Right hindlimb (tissue), 1 donor: ENCODE measurements at regions not wholly inside any gene's neighbourhood (a gene's known extent, or its start where the extent isn't known, plus 50 kb on each side); places are given as distances from the start of the nearest gene placed in this dataset.
"Not testable (repeated sequence)": the region's sequence is repeated elsewhere in the genome, so short reads cannot be mapped to it uniquely, and the experiment has no call there.

ENCODE experiments used
- DNase-seq: peaks from one replicate; pipeline ENCODE4 v3.0.0-alpha.2; 2018

DNA sequence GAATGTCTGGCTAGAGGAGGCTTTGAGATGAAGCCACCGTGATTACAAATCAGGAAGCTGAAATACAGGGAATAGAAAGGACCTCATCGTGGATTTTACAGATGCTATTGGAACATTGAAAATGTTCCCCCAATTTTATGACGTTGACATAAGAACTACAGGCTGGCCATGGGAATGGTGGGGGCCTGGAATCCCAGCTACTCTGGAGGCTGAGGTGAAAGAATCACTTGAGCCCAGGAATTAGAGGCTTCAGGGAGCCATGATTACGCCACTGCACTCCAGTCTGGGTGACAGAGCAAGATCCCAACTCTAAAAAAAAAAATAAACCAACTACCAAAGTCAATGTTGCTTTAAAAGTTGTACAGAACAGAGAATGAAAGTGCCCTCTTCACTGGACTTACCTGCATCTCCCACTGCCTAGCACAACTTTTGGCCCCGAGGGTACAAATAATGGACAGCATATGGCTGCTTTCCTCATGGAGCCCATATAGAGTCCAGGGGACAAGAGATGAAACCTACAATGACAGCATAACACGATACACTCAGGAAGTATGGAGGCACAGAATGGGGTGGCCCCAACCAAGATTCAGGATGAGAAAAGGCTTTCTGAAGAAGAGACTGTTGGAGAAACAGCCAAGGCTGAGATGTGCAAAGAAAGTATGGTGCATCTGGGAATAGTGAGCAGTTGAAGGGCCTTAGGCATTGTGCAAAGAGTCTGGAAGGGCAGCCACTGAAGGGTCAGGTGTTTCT is 254.8 kb downstream of the MYCN start:
- DNase-seq = no peak

DNA sequence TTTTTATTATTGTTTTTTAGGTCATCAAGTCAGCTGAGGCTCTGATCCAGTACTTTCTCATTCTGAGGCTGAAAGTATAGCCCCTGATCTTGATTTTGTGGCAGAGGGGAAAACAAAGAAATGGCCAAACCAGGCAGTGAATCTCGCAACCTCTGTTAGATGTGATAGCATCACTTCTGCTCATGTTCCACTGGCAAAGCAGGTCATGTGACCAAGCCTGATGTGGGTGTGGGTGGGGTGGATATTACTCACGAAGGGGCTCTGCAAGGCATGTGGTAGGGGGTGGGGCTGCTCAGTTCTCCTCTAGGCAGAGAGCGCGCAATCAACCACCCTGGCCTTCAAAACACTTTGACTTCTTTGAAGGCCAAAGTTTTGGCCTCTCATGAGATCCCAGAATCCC is 254.2 kb downstream of the MYCN start:
- no peak for DNase-seq

- no peak for DNase-seq
These were observed 253.7 kb downstream of the MYCN start for GRCh38 chr2:16194096-16194390.

DNA sequence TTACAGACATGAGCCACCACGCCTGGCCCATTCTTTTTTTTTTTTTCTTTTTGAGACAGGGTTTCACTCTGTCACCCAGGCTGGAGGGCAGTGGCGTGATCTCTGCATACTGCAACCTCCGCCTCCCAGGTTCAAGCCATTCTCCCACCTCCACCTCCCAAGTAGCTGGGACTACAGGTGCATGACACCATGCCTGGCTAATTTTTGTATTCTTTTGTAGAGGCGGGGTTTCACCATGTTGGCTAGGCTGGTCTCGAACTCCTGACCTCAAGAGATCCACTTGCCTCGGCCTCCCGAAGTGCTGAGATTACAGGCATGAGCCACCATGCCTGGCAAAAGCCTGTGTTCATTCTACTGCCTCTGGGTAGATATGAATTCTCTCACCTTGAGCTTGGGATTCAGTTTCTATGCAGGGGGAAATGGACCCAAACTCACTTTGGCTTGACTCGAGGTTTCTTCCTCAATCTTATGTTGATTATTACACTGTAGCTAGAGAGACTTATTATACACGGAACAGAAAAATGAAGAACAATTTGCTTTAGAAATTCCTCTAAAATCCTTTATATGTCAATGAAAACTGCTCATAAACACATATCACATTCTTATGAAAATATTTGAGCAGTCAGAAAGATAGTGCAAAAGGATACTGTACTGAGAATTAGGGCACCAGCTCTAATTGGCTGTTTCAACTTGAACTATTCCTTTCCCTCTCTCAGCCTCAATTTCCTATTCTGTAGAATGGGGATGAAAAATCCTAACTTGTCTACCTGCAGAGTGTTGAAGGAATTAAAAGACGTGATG is 252.3 kb downstream of the MYCN start:
- DNase-seq = no peak

- DNase-seq = no peak
These were observed 251.3 kb downstream of the MYCN start for GRCh38 chr2:16191431-16192200.

DNA sequence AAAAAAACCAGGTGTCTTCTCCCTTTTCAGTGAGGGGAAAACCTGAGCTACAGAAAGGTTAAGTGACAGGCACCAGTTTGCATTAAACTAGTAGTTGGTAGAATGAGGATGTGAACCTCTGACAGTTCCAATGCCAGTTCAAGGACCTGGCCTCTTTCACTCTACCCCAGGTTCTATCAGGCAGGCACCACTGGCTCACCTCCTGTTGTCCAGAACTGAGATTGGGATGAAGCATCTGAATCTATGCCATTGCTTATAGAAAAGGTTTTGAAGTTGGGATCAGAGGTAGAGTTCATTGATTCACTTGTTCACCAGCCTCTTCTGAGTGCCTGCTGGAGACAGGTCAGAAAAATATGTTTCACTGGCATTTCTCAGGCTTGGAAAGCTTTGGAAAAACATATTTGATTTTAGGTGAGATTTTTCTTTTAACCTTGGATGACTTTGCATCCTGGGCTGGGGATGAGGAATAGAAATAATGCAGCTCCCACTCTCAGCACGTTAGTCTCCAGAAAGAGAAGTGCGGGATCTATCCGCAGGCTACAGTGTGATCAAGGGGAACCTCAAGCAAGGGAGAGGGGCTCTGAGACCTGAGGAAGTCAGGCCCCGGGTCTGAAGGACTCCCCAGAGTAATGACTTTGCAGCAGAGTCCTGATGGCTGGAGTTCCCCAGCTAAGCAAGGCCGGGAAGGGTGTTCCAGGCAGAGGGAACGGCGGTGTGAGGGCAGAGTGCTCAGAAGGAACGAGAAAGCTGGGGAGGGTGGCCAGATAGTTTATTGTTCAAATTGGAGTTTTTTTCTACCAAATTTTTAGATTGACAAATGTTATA is 250.3 kb downstream of the MYCN start:
- no peak for DNase-seq

DNA sequence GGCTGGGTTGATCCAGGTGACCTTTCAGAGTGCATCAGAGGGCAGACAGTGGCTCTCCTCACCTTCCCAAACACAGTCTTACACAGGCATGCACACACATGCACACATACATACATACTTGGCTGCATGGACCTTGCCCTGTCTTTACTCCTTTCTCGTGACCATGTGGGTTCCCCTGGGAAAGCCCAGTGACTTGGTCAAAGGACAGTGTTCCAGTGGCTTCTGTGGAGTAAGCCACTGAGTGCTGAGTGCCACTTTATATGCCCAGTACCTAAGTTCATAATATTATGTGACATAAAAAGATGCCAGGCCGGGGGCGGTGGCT is 249.4 kb downstream of the MYCN start:
- DNase-seq = no peak

GRCh38 chr2:16189029-16189835 is 248.9 kb downstream of the MYCN start:
- DNase-seq = no peak

DNA sequence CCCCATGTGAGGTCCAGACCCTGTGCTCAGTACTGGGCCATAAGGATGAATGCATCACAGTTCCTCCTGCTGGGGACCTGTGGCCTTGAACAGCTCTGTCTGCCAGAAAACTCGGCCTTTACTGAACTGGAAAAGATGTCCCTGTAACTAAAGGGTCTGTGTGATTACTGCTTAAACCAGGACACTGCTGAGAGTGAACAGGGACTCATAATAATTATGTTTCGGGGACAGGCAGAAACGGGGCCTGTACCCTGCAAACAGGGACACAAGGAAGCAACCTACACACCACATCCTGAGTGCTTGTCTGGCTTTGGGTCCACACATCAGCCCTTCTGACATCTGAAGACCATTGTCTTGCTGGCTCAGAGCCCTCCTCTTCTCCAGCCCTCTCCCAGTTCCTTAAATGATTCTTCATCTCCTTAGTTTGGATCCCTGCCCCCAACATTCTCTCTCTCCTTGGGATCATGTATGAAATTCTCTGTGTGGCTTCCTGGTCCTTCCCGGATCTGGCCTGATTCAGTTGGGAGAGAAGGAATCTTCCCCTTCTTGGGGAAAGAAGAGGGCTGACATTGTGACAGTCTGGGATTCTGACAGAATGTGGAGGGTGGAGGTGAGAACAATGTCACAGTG is 248.0 kb downstream of the MYCN start:
- no peak for DNase-seq

GRCh38 chr2:16187482-16187817 is 247.1 kb downstream of the MYCN start:
- no peak for DNase-seq

GRCh38 chr2:16186661-16187481 is 246.5 kb downstream of the MYCN start:
- DNase-seq = no peak

GRCh38 chr2:16185801-16186272 is 245.5 kb downstream of the MYCN start:
- DNase-seq = no peak

DNA sequence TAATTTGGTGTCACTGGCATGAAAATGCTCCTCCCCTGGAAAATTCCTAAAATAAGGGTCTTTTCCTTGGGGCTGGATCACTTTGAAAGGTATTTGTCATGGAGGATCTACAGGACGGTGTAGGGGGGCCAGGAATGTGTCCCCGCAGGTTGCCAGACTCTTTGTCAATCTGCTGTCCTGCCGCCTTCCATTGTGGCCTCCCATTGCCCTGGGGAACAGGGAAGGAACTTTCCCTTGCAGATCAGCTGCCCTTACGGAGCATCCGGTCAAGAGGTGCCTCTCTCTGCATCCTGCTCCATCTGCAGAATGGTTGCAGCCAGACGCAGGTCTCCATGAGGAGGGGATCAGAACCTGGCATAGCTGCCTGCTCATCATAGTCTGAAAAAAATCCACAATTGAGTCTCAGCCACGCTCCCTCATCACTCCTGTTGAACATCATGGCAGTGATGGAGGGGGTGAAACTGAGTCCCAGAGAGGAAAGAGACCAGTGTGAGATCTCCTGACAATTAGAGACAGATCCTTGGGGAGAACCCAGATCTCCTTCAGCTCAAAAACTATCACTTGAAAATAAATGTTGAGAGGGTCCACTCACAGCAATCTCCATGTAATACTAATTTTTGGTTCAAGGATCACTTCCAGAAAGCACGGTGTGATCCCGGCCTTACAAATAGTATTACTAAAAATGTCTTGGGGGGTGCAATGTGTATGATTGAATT is 244.8 kb downstream of the MYCN start:
- no peak for DNase-seq

GRCh38 chr2:16184341-16184890 is 244.1 kb downstream of the MYCN start:
- no peak for DNase-seq

DNA sequence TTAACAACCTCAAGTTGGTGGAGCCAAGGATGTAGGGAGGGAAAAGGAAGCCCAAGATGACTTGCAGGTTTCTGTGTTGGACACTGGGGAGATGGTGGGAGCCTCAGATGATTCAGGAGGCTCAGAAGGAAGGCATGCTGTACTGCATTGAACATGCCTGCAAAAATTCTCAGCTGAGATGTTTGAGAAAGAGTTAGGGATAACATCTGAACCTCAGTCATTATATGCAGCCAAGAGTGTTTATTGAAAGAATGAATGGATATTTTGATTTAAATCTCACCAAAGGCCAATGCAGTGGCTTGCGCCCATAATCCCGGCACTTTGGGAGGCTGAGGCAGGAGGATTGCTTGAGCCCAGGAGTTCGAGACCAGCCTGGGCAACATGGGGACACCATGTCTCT is 243.0 kb downstream of the MYCN start:
- DNase-seq = no peak

- no peak for DNase-seq
These were observed 242.5 kb downstream of the MYCN start for GRCh38 chr2:16182841-16183240.

DNA sequence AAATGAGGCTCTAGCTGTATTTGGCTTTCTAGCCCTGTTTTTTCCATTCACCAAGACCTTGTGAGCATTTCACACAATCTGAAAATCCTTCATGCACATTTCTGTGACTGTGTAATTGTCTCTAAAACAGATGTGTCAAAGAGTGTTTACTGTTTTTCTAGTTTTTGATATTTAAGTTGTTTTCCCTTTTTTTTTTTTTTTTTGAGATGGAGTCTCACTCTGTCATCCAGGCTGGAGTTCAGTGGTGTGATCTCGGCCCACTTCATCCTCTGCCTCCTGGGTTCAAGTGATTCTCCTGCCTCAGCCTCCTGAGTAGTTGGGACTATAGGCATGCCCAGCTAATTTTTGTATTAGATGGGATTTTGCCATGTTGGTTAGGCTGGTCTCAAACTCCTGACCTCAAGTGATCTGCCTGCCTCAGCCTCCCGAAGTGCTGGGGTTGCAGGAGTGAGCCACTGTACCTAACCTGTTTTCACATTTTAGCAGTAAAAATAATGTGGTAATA is 242.0 kb downstream of the MYCN start:
- DNase-seq = not testable (repeated sequence)

DNA sequence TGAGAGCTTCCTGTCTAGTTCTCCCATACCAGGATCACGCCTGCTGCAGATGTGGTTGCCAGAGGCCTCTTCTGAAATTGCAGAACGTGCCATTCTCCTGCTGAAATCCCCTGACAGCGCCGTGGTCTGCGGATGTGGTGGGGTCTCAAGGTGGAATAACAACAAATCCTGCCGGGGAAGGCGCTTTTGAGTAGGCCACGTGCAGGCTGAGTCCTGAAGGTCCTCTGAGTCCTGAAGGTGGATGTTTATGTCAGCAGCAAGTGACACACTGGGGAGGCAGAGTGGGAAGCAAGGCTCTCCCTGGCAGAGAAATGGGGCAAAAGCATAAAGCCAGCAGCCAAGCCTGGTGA is 241.4 kb downstream of the MYCN start:
- DNase-seq = no peak

GRCh38 chr2:16181062-16181740 is 240.9 kb downstream of the MYCN start:
- DNase-seq = no peak
